ENCODE measurements at regions not wholly inside any gene's neighbourhood (a gene's known extent, or its start where the extent isn't known, plus 50 kb on each side); places are given as distances from the start of the nearest gene placed in this dataset.

DNA sequence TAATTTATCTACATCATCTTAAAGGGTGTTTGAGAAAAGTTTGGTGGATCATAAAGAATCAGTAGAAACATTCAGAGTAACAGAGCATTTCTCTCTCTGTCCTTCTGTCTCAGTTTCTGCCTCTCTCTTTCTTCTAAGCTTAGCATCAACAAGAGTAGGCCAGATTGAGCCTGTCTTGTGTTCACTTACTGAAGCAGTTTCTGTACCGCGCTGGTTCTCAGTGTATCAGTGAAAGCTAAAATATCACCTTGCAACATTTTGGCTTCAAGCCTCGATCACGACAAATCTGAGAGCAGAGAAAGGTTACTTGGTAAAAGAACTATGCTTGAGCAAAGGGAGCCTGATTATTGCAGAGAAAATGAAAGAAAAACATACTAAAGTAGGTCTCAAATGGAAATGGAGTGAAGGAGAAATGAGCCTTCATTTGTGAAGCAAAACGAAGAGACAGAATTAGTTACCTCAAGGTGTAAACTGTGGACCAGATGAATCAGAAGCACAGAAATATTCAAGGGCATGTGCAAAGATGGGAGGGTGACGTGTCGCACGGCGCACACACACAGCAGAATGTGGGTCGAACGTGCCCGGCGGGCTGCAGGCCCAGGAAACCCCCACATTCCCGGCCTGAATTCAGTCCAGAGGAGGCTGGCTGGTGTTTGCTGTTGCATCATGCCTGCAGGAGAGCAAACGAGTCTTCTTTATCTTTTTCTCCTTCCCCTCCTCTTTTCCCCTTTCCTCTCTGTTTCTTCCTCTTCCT lies 509.3 kb downstream of the QKI start:
- no peak for DNase-seq (ENCODE audit: low read depth in 2 of 2)

DNA sequence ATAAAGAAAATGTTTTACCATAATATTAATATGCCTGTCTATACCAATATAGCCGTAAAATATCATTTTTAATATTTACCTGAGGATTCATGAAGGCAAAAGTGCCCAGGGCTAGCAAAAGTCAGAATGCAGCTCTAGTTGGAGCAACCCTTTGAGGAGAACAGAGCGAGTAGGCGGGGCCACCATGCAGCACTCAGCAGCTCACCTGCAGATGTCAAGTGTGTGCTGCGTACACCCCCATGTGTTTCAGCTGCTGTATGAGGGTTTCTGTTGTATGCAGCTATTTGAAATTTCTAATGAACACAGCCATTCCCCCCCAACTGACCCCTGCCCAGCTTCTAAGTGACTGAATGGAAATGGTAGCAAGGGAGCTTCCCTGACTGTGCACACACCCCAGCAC lies 508.0 kb downstream of the QKI start:
- no peak for DNase-seq (ENCODE audit: low read depth in 2 of 2)

DNA sequence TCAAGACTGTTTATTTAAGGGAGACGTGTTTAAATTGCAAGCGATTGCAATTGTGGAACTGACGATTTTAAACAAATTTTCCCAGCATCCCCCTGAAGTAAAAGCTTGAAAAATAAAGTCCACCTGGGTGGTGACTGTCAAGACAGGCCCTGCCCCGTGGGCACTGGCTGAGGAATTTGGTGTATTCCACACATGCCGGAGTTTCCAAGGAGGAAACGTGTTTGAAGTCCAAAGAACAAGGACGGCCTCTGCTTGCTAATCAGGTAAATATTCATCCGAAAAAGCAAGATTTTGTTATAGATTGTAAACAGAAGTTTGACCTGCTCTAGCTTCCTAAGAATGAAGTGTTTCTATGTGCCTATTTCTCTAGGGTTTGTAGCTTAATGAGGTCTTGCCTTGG lies 505.1 kb downstream of the QKI start:
- no peak for DNase-seq (ENCODE audit: low read depth in 2 of 2)

DNA sequence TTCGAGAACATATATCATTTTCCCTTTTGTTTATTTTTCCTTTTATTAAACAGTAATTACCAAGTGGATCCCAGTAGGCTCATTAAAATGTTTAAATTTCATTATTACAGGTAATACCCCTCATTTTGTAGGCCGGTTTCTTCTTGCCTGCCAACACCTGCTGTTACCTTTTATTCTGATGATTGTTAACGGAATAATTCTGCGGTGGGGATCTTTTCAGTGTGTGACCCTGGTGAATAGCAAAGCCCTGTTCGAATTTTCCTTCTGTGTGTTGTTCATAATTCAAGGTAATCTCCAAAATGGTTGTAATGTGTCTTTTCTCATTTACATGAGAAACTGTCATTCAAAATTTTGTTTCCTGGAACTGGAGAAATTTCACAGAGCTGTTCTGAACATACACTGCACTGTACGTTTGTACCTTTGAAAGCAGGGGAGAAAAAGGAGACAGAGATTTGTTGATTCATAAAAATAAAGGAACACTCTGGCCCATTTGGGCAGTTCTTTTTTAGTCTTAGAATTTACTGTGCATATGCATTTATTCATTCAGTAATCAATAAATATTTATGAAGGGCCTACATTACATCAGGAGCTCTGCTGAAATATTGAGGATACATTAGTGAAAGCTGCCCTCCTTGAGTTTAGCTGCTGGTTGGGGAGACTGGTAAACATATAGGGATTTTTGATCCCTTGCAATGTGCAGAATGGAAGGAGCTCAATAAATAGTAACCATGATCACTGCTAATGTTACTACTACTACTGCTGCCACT lies 502.0 kb downstream of the QKI start:
- no peak for DNase-seq (ENCODE audit: low read depth in 2 of 2)

DNA sequence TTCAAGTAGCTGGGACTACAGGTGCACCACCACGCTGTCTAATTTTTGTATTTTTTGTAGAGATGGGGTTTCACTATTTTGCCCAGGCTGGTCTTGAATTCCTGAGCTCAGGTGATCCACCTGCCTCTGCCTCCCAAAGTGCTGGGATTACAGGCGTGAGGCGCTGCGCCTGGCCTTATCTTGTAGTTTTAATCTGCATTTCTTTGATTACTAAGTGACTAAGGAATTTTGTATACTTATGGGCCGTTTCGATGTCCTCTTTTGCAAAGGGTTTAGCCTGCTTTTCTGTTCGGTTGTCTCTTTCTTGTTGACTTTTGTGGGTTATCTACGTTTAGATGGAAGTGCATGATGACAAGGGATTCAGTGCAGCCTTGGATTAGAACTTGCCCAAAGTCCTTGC lies 500.6 kb downstream of the QKI start:
- DNase-seq (ENCODE audit: low read depth in 2 of 2) = no peak

DNA sequence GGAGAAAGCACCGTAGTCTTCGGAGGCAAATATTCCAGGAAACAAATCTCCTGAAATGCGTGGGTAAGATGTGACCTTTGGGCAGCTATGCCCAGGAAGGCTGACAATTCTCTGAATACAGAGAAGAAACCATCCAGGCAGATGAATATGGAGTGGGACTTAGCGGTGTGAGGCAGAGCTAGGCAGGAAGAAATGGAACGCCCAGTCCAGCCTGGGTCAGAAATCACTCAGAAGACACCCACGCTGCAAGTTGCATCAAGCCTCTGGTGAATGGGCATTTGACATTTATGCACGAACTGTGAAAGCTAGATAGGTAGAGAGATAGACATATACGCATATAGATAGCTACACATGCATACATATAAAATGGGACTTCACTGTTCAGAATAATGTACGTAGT lies 498.5 kb downstream of the QKI start:
- DNase-seq (ENCODE audit: low read depth in 2 of 2) = no peak

DNA sequence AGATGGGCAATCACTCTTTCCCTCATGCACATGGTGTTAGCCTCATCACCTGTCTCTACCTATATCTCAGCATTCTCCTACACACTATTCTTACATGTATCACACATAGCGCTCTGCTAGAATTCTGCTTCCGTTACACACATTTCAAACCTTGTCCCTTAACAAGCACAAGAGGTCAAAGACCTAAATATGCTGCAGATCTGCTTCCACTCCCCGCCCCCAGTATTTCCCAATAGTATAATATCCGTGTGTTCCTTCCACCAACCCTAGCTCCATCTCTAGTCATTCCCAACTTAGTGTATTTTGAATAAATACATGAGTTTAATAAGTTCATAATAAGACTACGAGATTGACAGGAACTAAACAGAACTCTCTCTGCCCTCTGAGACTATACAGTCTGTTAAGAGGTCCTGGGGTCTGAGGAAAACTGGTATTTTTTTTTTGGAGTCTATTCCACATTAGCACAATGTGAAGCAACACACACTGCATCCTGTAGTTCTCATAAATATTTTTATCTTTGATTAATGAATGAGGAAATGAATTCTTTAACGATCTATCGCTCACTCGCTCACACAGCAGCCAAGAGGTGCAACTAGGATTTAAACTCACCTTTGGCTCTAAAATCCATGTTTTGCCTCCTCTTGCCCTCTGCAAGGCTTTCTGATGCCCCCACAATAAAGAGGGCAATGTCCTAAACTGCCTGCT lies 491.6 kb downstream of the QKI start:
- DNase-seq (ENCODE audit: low read depth in 2 of 2) = no peak

DNA sequence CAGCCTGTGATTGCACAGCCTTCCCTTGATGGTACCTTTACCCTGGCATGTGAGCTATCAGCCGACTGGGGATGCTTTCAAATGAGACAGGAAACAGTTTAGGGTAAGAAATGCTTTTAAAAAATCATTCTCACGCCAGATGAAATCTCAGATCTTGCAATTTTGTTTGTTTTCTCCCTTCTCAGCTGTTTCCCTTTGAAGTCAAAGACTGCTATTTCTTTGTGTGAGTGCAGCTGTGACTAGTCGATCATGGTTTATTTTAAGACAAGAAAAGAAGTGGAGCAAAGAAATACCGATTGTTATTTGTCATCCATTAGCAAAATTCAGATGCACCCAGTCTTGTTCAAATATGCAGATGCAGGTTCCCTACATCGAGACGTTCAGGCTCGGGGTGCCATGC lies 489.7 kb downstream of the QKI start:
- DNase-seq (ENCODE audit: low read depth in 2 of 2) = no peak

DNA sequence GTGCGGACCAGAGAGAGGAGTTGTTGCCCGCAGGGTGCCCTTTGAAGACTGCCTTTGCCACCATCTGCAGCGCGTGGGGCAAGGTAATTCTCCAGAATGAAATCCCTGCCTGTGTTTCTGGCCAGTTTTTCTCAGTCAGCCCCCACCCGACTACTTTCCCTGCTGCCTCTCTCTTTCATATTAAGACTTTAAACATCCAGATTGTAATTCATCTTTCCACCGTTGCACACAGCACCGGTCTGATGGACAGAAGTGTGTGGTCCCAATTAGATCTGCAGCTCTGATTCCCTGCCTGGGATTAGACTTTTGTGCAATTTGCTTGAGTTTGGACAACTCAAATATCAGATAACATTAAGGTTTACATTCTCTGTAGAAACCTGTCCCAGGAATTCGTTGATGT lies 489.0 kb downstream of the QKI start:
- DNase-seq (ENCODE audit: low read depth in 2 of 2) = no peak

DNA sequence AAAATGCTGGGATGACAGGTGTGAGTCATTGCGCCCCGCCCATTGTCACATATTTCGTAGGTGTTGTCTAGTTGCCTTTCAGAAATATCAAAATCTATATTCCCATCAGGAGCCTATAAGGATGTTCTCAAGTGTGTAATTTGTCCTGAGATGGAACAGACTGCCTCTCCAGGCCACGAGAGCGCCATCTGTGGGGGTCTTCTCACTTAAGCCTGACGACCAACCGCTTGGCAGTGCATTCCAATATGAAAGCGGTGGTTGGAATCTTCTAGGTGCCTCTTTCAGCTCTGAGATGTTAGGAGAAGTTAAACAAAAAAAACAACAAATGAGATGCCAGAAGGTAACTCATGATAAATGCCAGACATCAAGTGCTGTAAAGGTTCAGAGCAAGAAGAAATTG lies 488.5 kb downstream of the QKI start:
- no peak for DNase-seq (ENCODE audit: low read depth in 2 of 2)

DNA sequence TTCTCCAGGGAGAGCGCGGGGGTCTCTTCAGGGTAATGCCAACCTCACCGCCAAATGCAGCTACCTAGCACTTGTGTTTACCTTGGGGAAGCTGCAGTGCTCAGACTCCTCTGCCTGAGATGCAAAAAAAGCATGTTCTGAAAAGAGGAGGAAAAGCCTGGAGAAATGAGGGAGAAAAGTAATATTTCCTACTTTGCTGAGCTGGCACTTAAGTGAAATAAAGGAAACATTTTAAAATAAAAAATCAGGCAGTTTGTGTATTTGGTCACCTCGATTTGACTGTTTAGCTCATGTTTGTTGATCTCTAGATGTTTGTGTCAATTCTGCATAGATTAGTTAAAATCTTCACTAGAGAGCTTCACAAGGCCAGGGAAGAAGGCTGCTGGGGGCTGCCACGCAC lies 487.2 kb downstream of the QKI start:
- no peak for DNase-seq (ENCODE audit: low read depth in 2 of 2)

DNA sequence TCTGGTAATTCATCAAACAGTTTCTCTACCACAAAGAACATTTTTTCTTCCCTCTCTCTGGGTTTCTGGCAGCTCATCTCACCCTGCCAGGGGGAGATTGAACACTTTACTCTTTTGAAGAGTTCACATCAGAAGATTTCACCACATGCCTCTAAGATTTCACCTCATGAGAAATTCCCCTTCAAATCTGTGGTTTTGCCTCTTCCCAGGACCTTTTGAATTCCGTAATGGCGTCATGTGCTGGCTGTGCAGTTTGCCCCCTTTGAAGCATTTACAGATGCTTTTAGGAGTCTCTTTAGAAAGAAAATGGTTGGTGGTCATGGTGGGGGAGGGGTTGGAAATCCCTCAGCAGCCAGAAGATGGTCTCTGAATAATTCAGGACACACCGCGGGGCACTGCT lies 486.1 kb downstream of the QKI start:
- no peak for DNase-seq (ENCODE audit: low read depth in 2 of 2)

DNA sequence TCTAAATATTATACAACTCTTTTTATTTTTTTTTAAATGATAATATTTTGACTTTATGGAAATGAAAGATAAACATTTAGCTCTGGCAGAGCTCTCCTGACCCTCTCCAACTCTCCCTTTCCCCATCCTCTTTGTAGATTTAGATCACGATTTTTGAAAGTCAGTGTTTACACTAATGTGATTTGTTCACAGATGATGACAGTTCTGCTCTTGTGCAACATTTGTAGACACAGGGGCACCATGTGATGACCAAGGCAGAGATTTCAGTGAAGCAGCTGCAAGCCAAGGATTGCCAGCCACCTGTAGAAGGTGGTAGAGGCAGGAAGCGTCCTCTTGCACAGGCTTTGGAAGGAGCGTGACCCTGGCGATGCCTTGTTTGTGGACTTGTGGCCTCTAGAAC lies 483.2 kb downstream of the QKI start:
- DNase-seq (ENCODE audit: low read depth in 2 of 2) = no peak

DNA sequence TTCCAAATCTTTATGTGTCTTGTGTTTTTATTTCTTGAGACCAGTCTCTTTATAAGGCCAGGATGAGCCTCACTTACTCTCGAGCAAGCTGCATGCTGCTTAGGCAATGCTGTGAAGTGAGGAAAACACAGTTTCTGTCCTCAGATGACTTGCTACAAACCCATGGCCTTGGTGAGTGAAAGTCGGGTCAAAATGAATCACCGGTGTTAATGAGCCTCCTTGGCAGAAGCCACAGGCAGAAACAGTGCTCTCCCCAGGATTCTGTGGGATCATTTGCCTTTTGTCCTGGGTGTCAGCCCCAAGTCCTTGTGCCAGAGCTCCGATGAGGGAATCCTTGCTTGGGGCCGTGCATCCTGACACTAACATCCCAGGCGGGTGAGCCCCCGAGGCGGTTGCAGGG lies 482.5 kb downstream of the QKI start:
- no peak for DNase-seq (ENCODE audit: low read depth in 2 of 2)

DNA sequence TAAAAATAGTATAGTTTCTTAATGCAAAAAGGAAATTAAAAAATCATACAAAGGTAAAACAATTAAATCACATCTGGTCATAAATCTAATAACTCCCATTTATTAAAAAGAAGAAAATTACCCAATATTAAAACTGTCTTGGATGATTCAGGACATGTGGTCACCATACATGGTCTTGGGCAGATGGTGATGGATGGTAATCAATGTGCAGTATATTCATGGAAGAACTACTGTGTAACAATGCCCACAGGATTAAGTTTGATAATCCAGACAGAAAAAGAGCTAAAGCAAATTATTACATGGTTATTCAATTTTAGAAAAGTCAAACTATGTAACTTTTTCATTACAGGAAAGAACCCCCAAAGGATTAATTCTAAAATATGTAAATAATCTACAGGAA lies 480.6 kb downstream of the QKI start:
- DNase-seq (ENCODE audit: low read depth in 2 of 2) = no peak

DNA sequence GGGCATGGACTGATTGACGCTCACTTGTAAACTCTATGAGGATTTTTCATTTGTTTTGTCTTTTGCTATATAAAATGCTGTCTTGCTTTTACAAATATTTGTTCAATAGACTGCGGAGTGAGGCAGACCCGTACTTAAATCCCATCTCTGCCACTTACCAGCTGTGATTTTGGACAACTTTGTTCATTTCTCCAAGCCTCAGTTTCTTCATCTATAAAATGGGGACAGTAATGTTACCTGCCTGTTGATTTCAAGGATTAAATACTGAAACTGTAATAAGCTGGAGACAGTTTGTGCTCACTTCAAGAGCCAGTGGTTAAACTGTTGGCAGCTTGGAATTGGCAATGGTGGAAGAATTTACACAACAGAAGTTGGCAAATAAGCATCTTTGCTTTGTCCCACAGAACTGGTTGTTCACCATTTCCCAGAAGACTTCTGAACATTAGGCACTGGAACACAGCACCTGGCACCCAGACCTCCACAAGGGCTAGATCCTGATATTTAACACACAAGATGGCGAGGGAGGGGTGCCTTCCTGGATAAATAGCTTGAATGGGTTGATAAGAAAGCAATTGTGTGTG lies 479.2 kb downstream of the QKI start:
- DNase-seq (ENCODE audit: low read depth in 2 of 2) = no peak

DNA sequence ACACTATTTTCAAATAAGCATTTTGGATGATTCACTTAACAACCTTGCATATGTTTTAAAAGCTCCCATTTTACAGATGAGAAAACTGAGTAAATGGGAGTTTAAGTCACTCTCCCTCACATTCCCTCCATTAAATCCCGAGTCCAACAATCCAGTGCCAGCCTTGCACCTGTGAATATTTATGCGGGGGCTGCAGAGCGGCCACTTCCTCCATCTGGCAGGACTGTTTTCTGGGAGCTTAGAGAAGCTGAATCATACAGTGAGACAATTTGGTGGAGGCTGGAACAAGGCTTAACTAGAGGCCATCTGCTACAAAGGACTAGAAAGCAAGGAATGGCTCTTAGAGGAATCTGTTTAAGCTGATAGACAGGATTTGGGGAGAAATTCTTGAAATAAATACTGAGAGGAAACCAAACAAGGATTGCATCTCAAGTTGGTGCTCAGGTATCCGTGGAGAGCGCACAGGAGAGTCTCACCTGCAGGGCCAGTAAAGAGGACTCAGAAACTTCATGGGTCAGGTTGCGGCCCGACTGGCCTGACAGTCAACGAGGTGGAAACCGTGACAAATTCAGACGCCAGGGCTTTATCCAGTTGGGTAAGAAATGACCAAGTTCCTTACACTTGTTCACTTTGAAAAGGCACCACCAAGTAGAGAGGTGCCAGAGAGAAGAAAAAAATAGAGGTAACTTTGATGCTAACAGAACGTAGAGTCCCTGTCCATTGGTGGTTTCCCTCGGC lies 478.5 kb downstream of the QKI start:
- no peak for DNase-seq (ENCODE audit: low read depth in 2 of 2)

DNA sequence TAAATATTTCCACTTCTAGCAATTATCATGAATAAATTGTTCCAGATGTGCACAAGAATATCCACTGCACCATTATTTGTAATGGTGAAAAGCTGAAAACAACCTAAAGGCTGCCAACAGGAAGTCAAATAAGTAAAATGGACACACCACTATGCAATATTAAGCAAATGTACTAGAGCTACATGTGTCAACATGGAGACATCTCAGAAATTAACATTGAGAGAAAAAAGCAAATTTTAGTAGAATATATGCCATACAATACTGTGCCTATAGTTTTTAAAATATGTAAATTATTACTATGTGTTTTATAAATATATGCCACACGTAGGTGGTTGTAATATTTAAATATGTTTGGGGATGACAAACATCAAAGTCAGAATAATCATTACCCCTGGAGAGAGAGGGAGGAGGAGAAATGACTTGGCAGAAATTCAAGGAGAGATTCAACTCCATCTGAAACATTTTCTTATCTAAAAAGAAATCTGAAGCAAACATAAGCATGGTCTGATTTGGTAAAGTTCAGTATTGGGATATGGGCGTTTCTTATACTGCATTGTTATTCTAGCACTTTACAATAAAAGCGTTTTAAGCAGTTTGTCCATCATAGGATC lies 475.5 kb downstream of the QKI start:
- DNase-seq (ENCODE audit: low read depth in 2 of 2) = no peak

DNA sequence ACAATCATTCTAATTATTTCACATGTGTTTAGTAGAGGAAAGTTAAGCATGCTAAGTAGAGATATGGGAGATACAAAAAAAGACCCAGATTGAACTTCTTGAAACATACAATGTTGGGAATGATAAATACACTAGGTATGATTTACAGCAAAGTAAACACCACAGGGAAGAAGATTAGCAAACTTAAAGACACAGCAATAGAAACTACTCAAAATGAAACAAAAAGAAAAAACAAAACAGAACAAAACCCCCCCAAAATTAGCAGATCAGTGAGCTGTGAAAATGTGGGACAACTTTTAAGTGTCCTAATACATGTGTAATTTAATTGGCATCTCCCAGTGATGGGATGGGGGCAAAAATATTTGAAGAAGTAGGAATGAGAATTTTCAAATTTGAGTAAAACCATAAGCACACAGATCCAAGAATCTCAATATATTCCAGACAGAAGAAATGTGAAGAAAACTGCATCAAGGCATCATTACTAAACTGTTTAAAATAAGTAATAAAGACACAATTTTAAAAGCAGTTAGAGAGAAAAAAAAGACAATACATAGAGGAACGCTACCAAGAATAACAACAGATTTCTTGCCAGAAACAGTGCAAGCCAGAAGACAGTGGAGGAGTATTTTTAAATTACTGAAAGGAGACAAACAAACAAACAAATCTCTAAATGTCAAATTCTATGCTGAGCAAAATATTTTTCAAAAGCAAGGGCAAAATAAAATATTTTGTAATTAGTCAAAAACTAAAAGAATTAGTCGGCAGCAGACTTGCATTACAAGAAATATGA lies 473.7 kb downstream of the QKI start:
- DNase-seq (ENCODE audit: low read depth in 2 of 2) = no peak

DNA sequence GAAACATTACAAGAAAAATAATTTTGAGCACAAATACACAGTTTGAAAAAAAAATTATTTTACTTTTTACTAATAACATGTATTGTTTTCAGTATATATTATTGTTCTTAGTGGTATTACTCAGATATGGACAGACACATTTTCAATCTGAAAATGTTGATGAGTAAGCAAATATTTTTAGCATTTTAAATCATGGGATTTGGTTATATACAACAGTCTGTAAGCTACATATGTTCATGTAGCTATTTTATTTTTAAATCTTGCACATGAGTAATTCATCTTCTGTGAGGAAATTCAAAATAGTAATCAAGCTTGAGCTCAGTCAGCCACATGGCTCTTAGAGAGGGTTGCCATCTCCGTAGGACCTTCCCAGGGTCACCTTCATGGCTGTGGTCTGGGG lies 471.9 kb downstream of the QKI start:
- DNase-seq (ENCODE audit: low read depth in 2 of 2) = no peak

DNA sequence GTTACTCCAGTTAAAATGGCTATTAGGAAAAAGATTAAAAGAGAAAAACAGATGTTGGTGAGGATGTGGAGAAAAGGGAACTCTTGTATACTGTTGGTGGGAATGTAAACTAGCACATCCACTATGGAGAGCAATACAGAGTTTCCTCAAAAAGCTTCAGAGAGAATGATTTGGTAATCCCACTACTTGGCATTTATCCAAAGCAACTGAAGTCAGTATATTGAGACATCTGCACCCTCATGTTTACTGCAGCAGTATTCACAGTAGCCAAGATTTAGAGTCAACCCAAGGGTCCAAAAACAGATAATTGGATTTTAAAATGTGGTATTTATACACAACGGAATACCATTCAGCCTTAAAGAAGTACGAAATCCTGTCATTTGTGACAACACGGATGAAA lies 469.5 kb downstream of the QKI start:
- no peak for DNase-seq (ENCODE audit: low read depth in 2 of 2)
